WI38 (cell line): ENCODE measurements at regions not wholly inside any gene's neighbourhood (a gene's known extent, or its start where the extent isn't known, plus 50 kb on each side); places are given as distances from the start of the nearest gene placed in this dataset.

Experiments
- H3K4me3 ChIP-seq: 2 replicates; pipeline ENCODE4 v1.5.1; 2011; ENCODE audit warnings: low read depth, mild to moderate bottlenecking, control low read depth, low read length
- TF ChIP-seq, protein P1 (sequence below): IDR thresholded peaks from 2 replicates; pipeline ENCODE4 v1.5.1; 2012; ENCODE audit warnings: low read depth, mild to moderate bottlenecking, control low read depth, low read length

DNA sequence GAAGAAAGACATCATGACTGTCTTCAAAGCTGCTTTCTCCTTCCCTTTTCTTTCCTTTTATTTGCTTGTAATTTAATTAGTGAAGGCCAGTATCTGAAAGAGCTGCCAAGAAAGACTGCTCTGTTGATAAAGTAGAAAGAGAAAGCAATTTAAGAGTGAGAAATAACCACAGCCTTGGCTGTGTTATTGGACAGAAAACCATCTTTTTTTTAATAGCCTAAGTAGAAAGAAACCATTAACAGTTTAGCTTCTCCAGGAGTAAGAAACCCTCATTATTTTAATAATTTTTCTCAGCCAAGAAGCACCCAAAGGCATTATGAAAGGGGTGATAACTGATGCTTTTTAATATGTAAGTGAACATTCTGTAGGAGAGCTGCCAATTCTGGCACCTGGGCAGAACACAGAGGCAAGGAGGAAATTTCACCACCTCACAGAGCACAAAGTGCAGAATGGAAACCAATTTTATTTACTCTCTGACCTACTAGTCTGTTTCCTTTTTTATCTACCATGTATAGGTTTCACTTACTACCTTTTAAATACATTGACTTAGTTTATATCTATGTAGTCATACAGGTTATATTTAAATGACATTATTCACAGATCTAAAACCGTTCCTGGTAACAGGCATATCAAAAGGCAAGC is 703.2 kb downstream of the MRPL39 start:
- no peak overlapping the region for H3K4me3 ChIP-seq
- TF ChIP-seq, protein P1, sequence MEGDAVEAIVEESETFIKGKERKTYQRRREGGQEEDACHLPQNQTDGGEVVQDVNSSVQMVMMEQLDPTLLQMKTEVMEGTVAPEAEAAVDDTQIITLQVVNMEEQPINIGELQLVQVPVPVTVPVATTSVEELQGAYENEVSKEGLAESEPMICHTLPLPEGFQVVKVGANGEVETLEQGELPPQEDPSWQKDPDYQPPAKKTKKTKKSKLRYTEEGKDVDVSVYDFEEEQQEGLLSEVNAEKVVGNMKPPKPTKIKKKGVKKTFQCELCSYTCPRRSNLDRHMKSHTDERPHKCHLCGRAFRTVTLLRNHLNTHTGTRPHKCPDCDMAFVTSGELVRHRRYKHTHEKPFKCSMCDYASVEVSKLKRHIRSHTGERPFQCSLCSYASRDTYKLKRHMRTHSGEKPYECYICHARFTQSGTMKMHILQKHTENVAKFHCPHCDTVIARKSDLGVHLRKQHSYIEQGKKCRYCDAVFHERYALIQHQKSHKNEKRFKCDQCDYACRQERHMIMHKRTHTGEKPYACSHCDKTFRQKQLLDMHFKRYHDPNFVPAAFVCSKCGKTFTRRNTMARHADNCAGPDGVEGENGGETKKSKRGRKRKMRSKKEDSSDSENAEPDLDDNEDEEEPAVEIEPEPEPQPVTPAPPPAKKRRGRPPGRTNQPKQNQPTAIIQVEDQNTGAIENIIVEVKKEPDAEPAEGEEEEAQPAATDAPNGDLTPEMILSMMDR = no peak

- no peak overlapping the region for H3K4me3 ChIP-seq
- TF ChIP-seq, protein P1 = no peak
Measured at GRCh38 chr21:24899138-24899537, 708.1 kb downstream of the MRPL39 start.

GRCh38 chr21:24897883-24898282 is 709.4 kb downstream of the MRPL39 start:
- TF ChIP-seq, protein P1 = no peak
- H3K4me3 ChIP-seq = no peak overlapping the region

DNA sequence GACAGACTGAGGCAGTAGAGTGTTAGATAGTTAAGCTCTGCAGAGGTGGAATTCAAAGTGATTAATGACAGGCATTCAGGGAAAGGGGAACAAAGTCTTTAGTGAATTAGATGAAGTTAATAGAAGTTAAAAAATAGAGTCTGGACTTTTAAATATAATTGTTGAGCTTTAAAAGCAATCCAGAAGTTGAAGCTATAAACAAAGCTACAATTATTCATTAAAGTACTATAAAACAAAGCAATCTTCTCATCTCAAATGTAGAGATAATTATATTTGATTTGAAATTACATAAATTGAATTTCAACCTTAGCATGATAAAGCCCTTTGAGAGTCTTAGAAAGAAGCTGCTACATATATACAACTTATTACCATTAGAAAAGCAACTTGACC is 710.6 kb downstream of the MRPL39 start:
- no peak overlapping the region for H3K4me3 ChIP-seq
- TF ChIP-seq, protein P1 = no peak

- TF ChIP-seq, protein P1 = no peak
- H3K4me3 ChIP-seq = no peak overlapping the region
Measured at GRCh38 chr21:24895885-24896734, 711.2 kb downstream of the MRPL39 start.

DNA sequence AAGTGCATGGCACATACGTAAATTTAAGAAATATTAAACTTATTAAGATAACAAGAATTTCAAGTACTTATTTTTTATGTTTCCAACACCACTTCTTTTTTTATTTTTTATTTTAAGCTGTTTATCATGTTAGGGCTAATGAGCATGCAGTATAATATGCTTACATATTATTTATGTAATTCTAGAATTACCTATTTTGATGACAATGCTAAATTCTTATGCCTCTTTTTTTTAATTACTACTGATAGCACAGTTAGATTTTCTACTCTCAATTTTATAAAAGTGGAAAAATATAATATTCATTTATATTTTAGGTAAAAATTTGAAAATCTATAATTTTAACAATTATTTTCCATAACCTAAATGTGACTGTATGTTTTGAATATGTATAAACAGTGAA is 713.0 kb downstream of the MRPL39 start:
- TF ChIP-seq, protein P1 = no peak
- H3K4me3 ChIP-seq = no peak overlapping the region

GRCh38 chr21:24890021-24890420 is 717.3 kb downstream of the MRPL39 start:
- no peak overlapping the region for H3K4me3 ChIP-seq
- TF ChIP-seq, protein P1 = no peak
